ENCODE measurements at regions not wholly inside any gene's neighbourhood (a gene's known extent, or its start where the extent isn't known, plus 50 kb on each side); places are given as distances from the start of the nearest gene placed in this dataset.

DNA sequence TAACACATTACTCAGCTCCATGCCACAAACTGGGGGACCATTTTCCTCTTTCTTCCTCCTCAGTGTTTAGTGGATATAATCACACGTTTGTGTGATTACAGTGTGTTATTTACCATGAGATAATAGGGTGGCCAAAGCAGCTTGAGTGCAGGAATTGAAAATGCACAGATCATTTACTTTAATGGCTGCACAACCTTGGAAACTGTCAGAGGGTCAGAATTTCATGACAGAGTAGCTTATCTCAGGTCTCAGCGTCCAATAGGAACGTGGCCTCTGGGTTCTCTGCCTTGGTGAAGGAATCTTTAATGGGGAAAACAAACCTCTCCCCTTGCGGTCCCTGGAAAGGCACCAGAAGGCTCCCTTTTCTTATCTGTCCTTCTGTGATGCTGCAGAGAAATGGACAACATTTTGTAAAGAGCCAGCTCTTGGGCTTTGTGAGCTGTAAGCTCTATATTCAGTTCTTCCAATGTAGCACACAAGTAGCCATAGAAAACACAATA, 87.4 kb upstream of the CD180 start:
- no peaks in the 10 kb centered on the region for H3K27me3 ChIP-seq (ENCODE audit: insufficient read depth, low read length)
- H3K56ac ChIP-seq (ENCODE audit: insufficient read length, low read depth, low read length): no peak overlapping the region
- WGBS (ENCODE audit: extremely low coverage, insufficient read length, low lambda C conversion rate): no CpG with 5 or more reads among the region's 4 CpGs
- H2BK5ac ChIP-seq (ENCODE audit: insufficient read length, low read length): no peak overlapping the region
- H2AK5ac ChIP-seq (ENCODE audit: insufficient read length, low read length): no peak overlapping the region
- H3K27ac Mint-ChIP-seq: no peak overlapping the region
- H3K4ac ChIP-seq (ENCODE audit: low read depth, low read length): no peak overlapping the region
- H3K18ac ChIP-seq (ENCODE audit: insufficient read length, low read depth, low read length): no peak overlapping the region
- H3K36me3 Mint-ChIP-seq (ENCODE audit: insufficient read depth in 1 of 3, low read depth in 3 of 3): peaks cover 2 to 8% (median 7%) of the 10 kb centered on the region in 3 experiments; a peak in 5 of 7 replicates
- no peak overlapping the region for H4K8ac ChIP-seq (replicated peaks; ENCODE audit: insufficient read length, low read depth, low read length)
- H4K91ac ChIP-seq (ENCODE audit: insufficient read length, low read depth, low read length): no peak overlapping the region
- TF ChIP-seq, protein P1, sequence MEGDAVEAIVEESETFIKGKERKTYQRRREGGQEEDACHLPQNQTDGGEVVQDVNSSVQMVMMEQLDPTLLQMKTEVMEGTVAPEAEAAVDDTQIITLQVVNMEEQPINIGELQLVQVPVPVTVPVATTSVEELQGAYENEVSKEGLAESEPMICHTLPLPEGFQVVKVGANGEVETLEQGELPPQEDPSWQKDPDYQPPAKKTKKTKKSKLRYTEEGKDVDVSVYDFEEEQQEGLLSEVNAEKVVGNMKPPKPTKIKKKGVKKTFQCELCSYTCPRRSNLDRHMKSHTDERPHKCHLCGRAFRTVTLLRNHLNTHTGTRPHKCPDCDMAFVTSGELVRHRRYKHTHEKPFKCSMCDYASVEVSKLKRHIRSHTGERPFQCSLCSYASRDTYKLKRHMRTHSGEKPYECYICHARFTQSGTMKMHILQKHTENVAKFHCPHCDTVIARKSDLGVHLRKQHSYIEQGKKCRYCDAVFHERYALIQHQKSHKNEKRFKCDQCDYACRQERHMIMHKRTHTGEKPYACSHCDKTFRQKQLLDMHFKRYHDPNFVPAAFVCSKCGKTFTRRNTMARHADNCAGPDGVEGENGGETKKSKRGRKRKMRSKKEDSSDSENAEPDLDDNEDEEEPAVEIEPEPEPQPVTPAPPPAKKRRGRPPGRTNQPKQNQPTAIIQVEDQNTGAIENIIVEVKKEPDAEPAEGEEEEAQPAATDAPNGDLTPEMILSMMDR (conservative IDR thresholded peaks at IDR 0.05): no peak
- no peaks in the 10 kb centered on the region for H3K23me2 ChIP-seq (ENCODE audit: insufficient read length, low read depth, low read length, poor library complexity, severe bottlenecking)
- no peak overlapping the region for H3K9ac ChIP-seq (ENCODE audit: extremely low read depth, insufficient read length, low read length)
- peaks cover 2 to 17% of the 10 kb centered on the region in 2 experiments; a peak in 3 of 4 replicates for H3K4me1 Mint-ChIP-seq
- H3K27me3 Mint-ChIP-seq (ENCODE audit: low read depth): peaks cover 2% of the 10 kb centered on the region; the same call in 1 of the 2 replicates
- peaks cover 7% of the 10 kb centered on the region for H3K9me3 ChIP-seq (ENCODE audit: control insufficient read depth, low read depth, low read length)
- H2BK120ac ChIP-seq (ENCODE audit: low read depth, low read length, poor library complexity, severe bottlenecking): no peak overlapping the region
- no peak overlapping the region for H3K4me2 ChIP-seq (ENCODE audit: insufficient read depth, insufficient read length, low read length)
- no peak overlapping the region for H2BK20ac ChIP-seq (ENCODE audit: low read depth, low read length, poor library complexity, severe bottlenecking)
- no peak overlapping the region for H3K4me3 Mint-ChIP-seq
- no peak overlapping the region for H4K5ac ChIP-seq (ENCODE audit: insufficient read length, low read depth, low read length)
- no peaks in the 10 kb centered on the region for H3K79me2 ChIP-seq (ENCODE audit: insufficient read depth, low read length)
- no peak overlapping the region for H3K14ac ChIP-seq (ENCODE audit: insufficient read depth, low read length)
- H4K20me1 ChIP-seq (ENCODE audit: control insufficient read depth, insufficient read depth, insufficient read length): no peaks in the 10 kb centered on the region
- no peaks in the 10 kb centered on the region for H3K79me1 ChIP-seq (ENCODE audit: insufficient read depth, low read depth, low read length, poor library complexity, severe bottlenecking)
- peaks cover 7 to 9% of the 10 kb centered on the region in 2 experiments for H3K9me3 Mint-ChIP-seq
- no peak overlapping the region for H2BK12ac ChIP-seq (ENCODE audit: insufficient read length, low read depth, low read length)
- H3K23ac ChIP-seq (ENCODE audit: insufficient read length, low read depth, low read length): no peak overlapping the region
- no peak overlapping the region for H2BK15ac ChIP-seq (ENCODE audit: low read depth, low read length)
- no peak overlapping the region for H2AFZ ChIP-seq (ENCODE audit: low read length)
- no peak for DNase-seq
- no peak overlapping the region for H3K27ac ChIP-seq (ENCODE audit: insufficient read length, low read depth, low read length)
- no peak overlapping the region for H3T11ph ChIP-seq (ENCODE audit: low read length)
- peaks cover 3% of the 10 kb centered on the region; the same call in 1 of the 2 replicates for H3K4me1 ChIP-seq (ENCODE audit: insufficient read depth, low read length)
